ENCODE measurements at regions not wholly inside any gene's neighbourhood (a gene's known extent, or its start where the extent isn't known, plus 50 kb on each side); places are given as distances from the start of the nearest gene placed in this dataset.

GRCh38 chr4:135164601-135165000 is 963.0 kb upstream of the PABPC4L start:
- TF ChIP-seq CTCF (IDR thresholded peaks at IDR 0.05) (no peak), POLR2A (IDR thresholded peaks at IDR 0.05) (no peak)
